ENCODE measurements at regions not wholly inside any gene's neighbourhood (a gene's known extent, or its start where the extent isn't known, plus 50 kb on each side); places are given as distances from the start of the nearest gene placed in this dataset.

DNA sequence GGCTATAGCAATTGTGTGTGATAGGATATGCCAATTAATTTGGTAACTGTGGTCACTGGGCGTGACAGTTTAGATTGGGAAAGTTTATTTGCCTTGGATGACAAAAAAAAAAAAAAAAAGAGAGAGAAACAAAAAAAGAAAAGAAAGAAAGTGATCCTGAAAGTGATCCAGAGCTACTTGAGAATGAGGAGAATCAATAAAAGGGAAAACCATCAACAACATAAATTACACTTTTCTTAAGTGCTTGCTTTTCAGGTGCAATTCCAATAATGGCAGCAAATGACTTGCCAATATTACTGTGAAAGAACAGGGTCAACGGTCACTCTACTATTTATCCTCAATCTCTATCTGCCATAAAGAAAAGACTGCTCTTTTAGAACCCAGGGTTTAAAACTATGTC, 191.8 kb upstream of the SEMA3C start:
- H4K20me1 ChIP-seq (ENCODE audit: insufficient read depth), result no peaks in the 10 kb centered on the region
- no peaks in the 10 kb centered on the region for H3K4me1 ChIP-seq (ENCODE audit: low read depth, poor library complexity, severe bottlenecking)
- no peak overlapping the region for H3K27ac ChIP-seq
- TF ChIP-seq, protein P1, sequence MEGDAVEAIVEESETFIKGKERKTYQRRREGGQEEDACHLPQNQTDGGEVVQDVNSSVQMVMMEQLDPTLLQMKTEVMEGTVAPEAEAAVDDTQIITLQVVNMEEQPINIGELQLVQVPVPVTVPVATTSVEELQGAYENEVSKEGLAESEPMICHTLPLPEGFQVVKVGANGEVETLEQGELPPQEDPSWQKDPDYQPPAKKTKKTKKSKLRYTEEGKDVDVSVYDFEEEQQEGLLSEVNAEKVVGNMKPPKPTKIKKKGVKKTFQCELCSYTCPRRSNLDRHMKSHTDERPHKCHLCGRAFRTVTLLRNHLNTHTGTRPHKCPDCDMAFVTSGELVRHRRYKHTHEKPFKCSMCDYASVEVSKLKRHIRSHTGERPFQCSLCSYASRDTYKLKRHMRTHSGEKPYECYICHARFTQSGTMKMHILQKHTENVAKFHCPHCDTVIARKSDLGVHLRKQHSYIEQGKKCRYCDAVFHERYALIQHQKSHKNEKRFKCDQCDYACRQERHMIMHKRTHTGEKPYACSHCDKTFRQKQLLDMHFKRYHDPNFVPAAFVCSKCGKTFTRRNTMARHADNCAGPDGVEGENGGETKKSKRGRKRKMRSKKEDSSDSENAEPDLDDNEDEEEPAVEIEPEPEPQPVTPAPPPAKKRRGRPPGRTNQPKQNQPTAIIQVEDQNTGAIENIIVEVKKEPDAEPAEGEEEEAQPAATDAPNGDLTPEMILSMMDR (conservative IDR thresholded peaks at IDR 0.05; ENCODE audit: low read depth, low read length), result no peak
- H3K9ac ChIP-seq, result no peak overlapping the region
- H3K36me3 ChIP-seq (ENCODE audit: insufficient read depth), result no peaks in the 10 kb centered on the region
- H3K79me2 ChIP-seq (ENCODE audit: insufficient read depth, low read depth), result no peaks in the 10 kb centered on the region
- no peak overlapping the region for H3K4me3 ChIP-seq (IDR thresholded peaks at IDR 0.05; ENCODE audit: insufficient read depth, low read depth, low read length)
- no peak overlapping the region for H3K4me2 ChIP-seq
- H3K27me3 ChIP-seq (ENCODE audit: insufficient read depth, low read depth), result no peaks in the 10 kb centered on the region
- H2AFZ ChIP-seq (ENCODE audit: low read depth), result no peak overlapping the region

DNA sequence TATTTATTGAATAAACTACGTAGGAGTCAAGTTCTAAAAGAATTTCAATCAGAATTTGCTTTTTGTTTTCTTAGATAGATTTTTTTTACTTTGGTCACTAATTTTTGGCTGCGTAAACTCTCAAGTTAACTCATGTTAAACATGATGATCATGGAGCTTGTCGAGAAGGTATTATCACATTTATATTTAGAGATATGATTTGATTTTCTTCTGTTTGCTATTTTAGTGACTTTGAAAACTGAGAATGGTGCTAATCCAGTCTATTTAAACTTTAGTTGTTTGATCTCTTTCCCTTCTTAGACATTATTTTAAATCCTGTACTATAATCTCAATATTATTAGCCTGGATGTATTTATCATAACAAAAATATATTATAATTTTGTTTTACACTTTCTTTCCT, 179.4 kb upstream of the SEMA3C start:
- Histone ChIP-seq H3K79me2 (ENCODE audit: insufficient read depth, low read depth) (no peaks in the 10 kb centered on the region), H3K27ac (no peak overlapping the region), H3K4me1 (ENCODE audit: low read depth, poor library complexity, severe bottlenecking) (no peaks in the 10 kb centered on the region), H4K20me1 (ENCODE audit: insufficient read depth) (no peaks in the 10 kb centered on the region), H3K4me2 (no peak overlapping the region), H3K9ac (no peak overlapping the region), H3K27me3 (ENCODE audit: insufficient read depth, low read depth) (no peaks in the 10 kb centered on the region), H3K36me3 (ENCODE audit: insufficient read depth) (no peaks in the 10 kb centered on the region; the same call in 1 of the 2 replicates), H3K4me3 (IDR thresholded peaks at IDR 0.05; ENCODE audit: insufficient read depth, low read depth, low read length) (no peak overlapping the region), H2AFZ (ENCODE audit: low read depth) (no peak overlapping the region)
- TF ChIP-seq, protein P1 (conservative IDR thresholded peaks at IDR 0.05; ENCODE audit: low read depth, low read length), result no peak

DNA sequence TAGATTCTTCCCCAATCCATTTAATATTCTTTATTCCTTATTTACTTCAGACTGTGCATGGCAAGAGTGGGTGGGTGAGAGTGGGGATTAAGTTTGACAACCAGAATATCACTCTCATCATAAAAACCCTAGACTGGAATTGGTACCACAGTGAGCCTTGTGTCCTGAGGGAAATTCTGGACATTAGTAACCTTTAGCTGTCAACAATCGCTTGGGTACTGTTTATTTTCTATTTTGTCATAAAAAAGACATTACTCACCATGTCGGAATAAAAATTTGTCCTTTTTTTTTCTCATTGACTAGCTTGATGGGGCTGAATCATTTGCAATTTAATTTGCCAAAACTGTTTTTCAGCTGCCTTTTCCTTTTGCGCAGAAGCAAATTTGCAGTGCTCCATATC, 176.1 kb upstream of the SEMA3C start:
- TF ChIP-seq, protein P1 (conservative IDR thresholded peaks at IDR 0.05; ENCODE audit: low read depth, low read length), result no peak
- Histone ChIP-seq H4K20me1 (ENCODE audit: insufficient read depth) (no peaks in the 10 kb centered on the region), H3K4me2 (no peak overlapping the region), H3K9ac (no peak overlapping the region), H3K36me3 (ENCODE audit: insufficient read depth) (no peaks in the 10 kb centered on the region), H3K4me1 (ENCODE audit: low read depth, poor library complexity, severe bottlenecking) (no peaks in the 10 kb centered on the region), H3K4me3 (IDR thresholded peaks at IDR 0.05; ENCODE audit: insufficient read depth, low read depth, low read length) (no peak overlapping the region), H3K79me2 (ENCODE audit: insufficient read depth, low read depth) (no peaks in the 10 kb centered on the region), H3K27ac (no peak overlapping the region), H2AFZ (ENCODE audit: low read depth) (no peak overlapping the region), H3K27me3 (ENCODE audit: insufficient read depth, low read depth) (no peaks in the 10 kb centered on the region)

DNA sequence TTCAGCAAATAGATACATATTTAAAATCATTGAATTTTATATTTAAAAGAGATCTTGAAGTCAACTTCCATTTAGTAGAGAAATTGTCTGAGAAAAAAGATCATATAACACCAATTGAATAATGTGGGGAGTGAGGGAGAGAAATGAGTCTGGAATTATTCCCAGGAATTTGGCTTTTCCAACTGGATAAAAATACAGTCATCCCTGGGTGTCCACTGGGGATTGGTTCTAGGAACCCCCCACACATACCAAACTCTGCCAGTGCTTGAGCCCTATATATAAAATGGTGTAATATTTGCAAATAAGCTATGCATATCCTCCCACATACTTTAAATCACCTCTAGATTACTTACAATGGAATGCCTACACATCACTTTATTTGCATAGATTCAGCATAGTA, 162.8 kb upstream of the SEMA3C start:
- no peak overlapping the region for H2AFZ ChIP-seq (ENCODE audit: low read depth)
- no peaks in the 10 kb centered on the region for H4K20me1 ChIP-seq (ENCODE audit: insufficient read depth)
- H3K4me3 ChIP-seq (IDR thresholded peaks at IDR 0.05; ENCODE audit: insufficient read depth, low read depth, low read length), result no peak overlapping the region
- no peaks in the 10 kb centered on the region for H3K36me3 ChIP-seq (ENCODE audit: insufficient read depth)
- H3K4me2 ChIP-seq, result no peak overlapping the region
- no peaks in the 10 kb centered on the region for H3K27me3 ChIP-seq (ENCODE audit: insufficient read depth, low read depth)
- TF ChIP-seq, protein P1 (conservative IDR thresholded peaks at IDR 0.05; ENCODE audit: low read depth, low read length), result no peak
- H3K79me2 ChIP-seq (ENCODE audit: insufficient read depth, low read depth), result no peaks in the 10 kb centered on the region
- no peak overlapping the region for H3K27ac ChIP-seq
- H3K9ac ChIP-seq, result no peak overlapping the region
- H3K4me1 ChIP-seq (ENCODE audit: low read depth, poor library complexity, severe bottlenecking), result no peaks in the 10 kb centered on the region

Measured in KMS-11 (cell line).